ENCODE measurements at regions not wholly inside any gene's neighbourhood (a gene's known extent, or its start where the extent isn't known, plus 50 kb on each side); places are given as distances from the start of the nearest gene placed in this dataset.

GRCh38 chr6:6970851-6971250 is 136.9 kb upstream of the RREB1 start:
- TF ChIP-seq CTCF (IDR thresholded peaks at IDR 0.05) (no peak), EP300 (IDR thresholded peaks at IDR 0.05) (no peak), POLR2A (IDR thresholded peaks at IDR 0.05) (no peak), POLR2AphosphoS5 (IDR thresholded peaks at IDR 0.05) (no peak)
